Lower leg skin (tissue), 3 donors: ENCODE measurements at regions not wholly inside any gene's neighbourhood (a gene's known extent, or its start where the extent isn't known, plus 50 kb on each side); places are given as distances from the start of the nearest gene placed in this dataset.

Experiments
- POLR2A ChIP-seq, 2 donors: fragments of 450-650 bp; IDR thresholded peaks; one replicate each; pipeline ENCODE4 v1.6.1; 2016 to 2017; ENCODE audit warnings: antibody characterized with exemption in 2 of 2, mild to moderate bottlenecking in 1 of 2, moderate library complexity in 1 of 2
- TF ChIP-seq, protein P1 (sequence below), 3 donors: fragments of 450-650 bp; IDR thresholded peaks; one replicate each; pipeline ENCODE4 v1.5.1; 2016; ENCODE audit warnings: antibody characterized with exemption in 3 of 3, mild to moderate bottlenecking in 3 of 3, moderate library complexity in 2 of 3

GRCh38 chr16:52101246-52101645 lies 445.7 kb downstream of the TOX3 start:
- TF ChIP-seq, protein P1, sequence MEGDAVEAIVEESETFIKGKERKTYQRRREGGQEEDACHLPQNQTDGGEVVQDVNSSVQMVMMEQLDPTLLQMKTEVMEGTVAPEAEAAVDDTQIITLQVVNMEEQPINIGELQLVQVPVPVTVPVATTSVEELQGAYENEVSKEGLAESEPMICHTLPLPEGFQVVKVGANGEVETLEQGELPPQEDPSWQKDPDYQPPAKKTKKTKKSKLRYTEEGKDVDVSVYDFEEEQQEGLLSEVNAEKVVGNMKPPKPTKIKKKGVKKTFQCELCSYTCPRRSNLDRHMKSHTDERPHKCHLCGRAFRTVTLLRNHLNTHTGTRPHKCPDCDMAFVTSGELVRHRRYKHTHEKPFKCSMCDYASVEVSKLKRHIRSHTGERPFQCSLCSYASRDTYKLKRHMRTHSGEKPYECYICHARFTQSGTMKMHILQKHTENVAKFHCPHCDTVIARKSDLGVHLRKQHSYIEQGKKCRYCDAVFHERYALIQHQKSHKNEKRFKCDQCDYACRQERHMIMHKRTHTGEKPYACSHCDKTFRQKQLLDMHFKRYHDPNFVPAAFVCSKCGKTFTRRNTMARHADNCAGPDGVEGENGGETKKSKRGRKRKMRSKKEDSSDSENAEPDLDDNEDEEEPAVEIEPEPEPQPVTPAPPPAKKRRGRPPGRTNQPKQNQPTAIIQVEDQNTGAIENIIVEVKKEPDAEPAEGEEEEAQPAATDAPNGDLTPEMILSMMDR (IDR thresholded peaks at IDR 0.05), result no peak
- TF ChIP-seq POLR2A (IDR thresholded peaks at IDR 0.05), result no peak
